Trophoblast cell (in vitro differentiated cells and primary cell): ENCODE measurements at regions not wholly inside any gene's neighbourhood (a gene's known extent, or its start where the extent isn't known, plus 50 kb on each side); places are given as distances from the start of the nearest gene placed in this dataset.
A peak's percentile ranks its signal among the peaks of the same experiment; 100 is the strongest.

Source experiments
- DNase-seq, 2 donors: peaks; one replicate each; pipeline ENCODE4 v3.0.0-alpha.2; 2016
- H2AFZ ChIP-seq: 2 replicates; pipeline ENCODE4 v1.6.1; 2013; ENCODE audit warnings: low read length, moderate library complexity, mild to moderate bottlenecking; ENCODE audit not compliant: insufficient read depth, poor library complexity
- H2AK5ac ChIP-seq: 2 replicates; pipeline ENCODE4 v1.6.1; 2013; ENCODE audit warnings: mild to moderate bottlenecking, low read length
- H2BK120ac ChIP-seq: 2 replicates; pipeline ENCODE4 v1.6.1; 2013; ENCODE audit warnings: low read length, mild to moderate bottlenecking, moderate library complexity; ENCODE audit not compliant: insufficient read depth, poor library complexity
- H2BK12ac ChIP-seq: 2 replicates; pipeline ENCODE4 v1.6.1; 2013; ENCODE audit warnings: mild to moderate bottlenecking, low read length, moderate library complexity
- H2BK5ac ChIP-seq: 2 replicates; pipeline ENCODE4 v1.6.1; 2013; ENCODE audit warnings: low read length, low read depth, moderate library complexity, mild to moderate bottlenecking; ENCODE audit not compliant: poor library complexity
- H3K14ac ChIP-seq: 2 replicates; pipeline ENCODE4 v1.6.1; 2013; ENCODE audit warnings: mild to moderate bottlenecking, low read length
- H3K18ac ChIP-seq: 2 replicates; pipeline ENCODE4 v1.6.1; 2013; ENCODE audit warnings: mild to moderate bottlenecking, low read length
- H3K23ac ChIP-seq: 2 replicates; pipeline ENCODE4 v1.6.1; 2013; ENCODE audit warnings: low read length
- H3K27ac ChIP-seq: 2 replicates; pipeline ENCODE4 v1.5.1; 2013; ENCODE audit warnings: low read depth, mild to moderate bottlenecking, inconsistent platforms, low read length, moderate library complexity
- H3K27me3 ChIP-seq: 2 replicates; pipeline ENCODE4 v1.6.1; 2013; ENCODE audit warnings: inconsistent platforms, mild to moderate bottlenecking, low read length, moderate library complexity; ENCODE audit not compliant: insufficient read depth
- H3K36me3 ChIP-seq, 2 experiments: 1 replicate in 1 of 2; 2 replicates in 1 of 2; pipeline ENCODE4 v1.6.1; 2013; ENCODE audit warnings: low read length in 2 of 2, mild to moderate bottlenecking in 2 of 2, moderate library complexity in 1 of 2; ENCODE audit not compliant: insufficient read depth in 2 of 2, control insufficient read depth in 1 of 2
- H3K4ac ChIP-seq: 2 replicates; pipeline ENCODE4 v1.6.1; 2013; ENCODE audit warnings: low read depth, mild to moderate bottlenecking, low read length, moderate library complexity
- H3K4me1 ChIP-seq, 2 experiments: 1 replicate in 1 of 2; 2 replicates in 1 of 2; pipeline ENCODE4 v1.6.1; 2013; ENCODE audit warnings: low read length in 2 of 2, mild to moderate bottlenecking in 2 of 2, moderate library complexity in 1 of 2; ENCODE audit not compliant: insufficient read depth in 2 of 2, control insufficient read depth in 1 of 2
- H3K4me2 ChIP-seq: 2 replicates; pipeline ENCODE4 v1.6.1; 2013; ENCODE audit warnings: inconsistent platforms, mild to moderate bottlenecking, low read length, moderate library complexity
- H3K4me3 ChIP-seq: 2 replicates; pipeline ENCODE4 v1.5.1; 2013; ENCODE audit warnings: mild to moderate bottlenecking, low read depth, low read length, inconsistent platforms
- H3K79me1 ChIP-seq: one replicate; pipeline ENCODE4 v1.6.1; 2013; ENCODE audit warnings: low read length
- H3K79me2 ChIP-seq: 2 replicates; pipeline ENCODE4 v1.6.1; 2013; ENCODE audit warnings: low read length, mild to moderate bottlenecking; ENCODE audit not compliant: control insufficient read depth, insufficient read depth, poor library complexity
- H3K9ac ChIP-seq: 2 replicates; pipeline ENCODE4 v1.6.1; 2013; ENCODE audit warnings: mild to moderate bottlenecking, low read length
- H3K9me3 ChIP-seq: 2 replicates; pipeline ENCODE4 v1.6.1; 2013; ENCODE audit warnings: low read depth, mild to moderate bottlenecking, control low read depth, inconsistent platforms, low read length; ENCODE audit not compliant: insufficient read depth
- H4K12ac ChIP-seq: 2 replicates; pipeline ENCODE4 v1.6.1; 2013; ENCODE audit warnings: low read depth, mild to moderate bottlenecking, low read length, moderate library complexity
- H4K8ac ChIP-seq: 2 replicates; pipeline ENCODE4 v1.6.1; 2013; ENCODE audit warnings: low read depth, mild to moderate bottlenecking, low read length, moderate library complexity
- H4K91ac ChIP-seq: one replicate; pipeline ENCODE4 v1.6.1; 2013; ENCODE audit warnings: low read depth, mild to moderate bottlenecking, low read length, moderate library complexity
- WGBS: extraction: QIAGEN DNeasy Blood & Tissue Kit; methylation state at CpG from one replicate; pipeline ENCODE4 v1.1.7; 2013; ENCODE audit warnings: missing lambda C conversion rate; ENCODE audit not compliant: insufficient read length, insufficient coverage; ENCODE audit errors: extremely low coverage; 5-methylcytosine and 5-hydroxymethylcytosine counted together

- H3K14ac ChIP-seq, result peak overlapping the region; percentile 13
- no peaks in the 10 kb centered on the region for H3K27me3 ChIP-seq
- no peak overlapping the region for H2BK5ac ChIP-seq
- H3K9me3 ChIP-seq, result no peaks in the 10 kb centered on the region
- no peak for DNase-seq
- H3K4me2 ChIP-seq, result no peak overlapping the region
- peaks cover 9 to 13% of the 10 kb centered on the region in 2 experiments for H3K4me1 ChIP-seq
- no peak overlapping the region for H4K12ac ChIP-seq
- peak overlapping the region; percentile 23 for H2AK5ac ChIP-seq
- no peak overlapping the region for H3K4ac ChIP-seq
- H3K79me2 ChIP-seq, result peaks cover 1% of the 10 kb centered on the region
- no peak overlapping the region for H2AFZ ChIP-seq
- H3K18ac ChIP-seq, result no peak overlapping the region
- peak overlapping the region; percentile 5 for H2BK120ac ChIP-seq
- H3K9ac ChIP-seq, result no peak overlapping the region
- peak overlapping the region; percentile 50 for H4K91ac ChIP-seq
- peak overlapping the region; percentile 78 for H2BK12ac ChIP-seq
- no CpG with 5 or more reads among the region's 9 CpGs for WGBS
- H3K4me3 ChIP-seq, result no peak overlapping the region
- H3K36me3 ChIP-seq, result no peaks in the 10 kb centered on the region
- H3K27ac ChIP-seq, result no peak overlapping the region
- H3K79me1 ChIP-seq, result peaks cover 31% of the 10 kb centered on the region
- H3K23ac ChIP-seq, result no peak overlapping the region
- no peak overlapping the region for H4K8ac ChIP-seq
Observed at GRCh38 chr3:25153136-25153535, 274.9 kb upstream of the RARB start.

GRCh38 chr3:25153561-25153960 is 274.5 kb upstream of the RARB start:
- no peak overlapping the region for H4K12ac ChIP-seq
- no peak overlapping the region for H2BK12ac ChIP-seq
- H3K4me1 ChIP-seq, result peaks cover 9 to 13% of the 10 kb centered on the region in 2 experiments
- no peak overlapping the region for H3K4me2 ChIP-seq
- WGBS, result no CpG with 5 or more reads among the region's 1 CpG
- no peak overlapping the region for H3K18ac ChIP-seq
- peaks cover 1% of the 10 kb centered on the region for H3K79me2 ChIP-seq
- peaks cover 30% of the 10 kb centered on the region for H3K79me1 ChIP-seq
- no peak overlapping the region for H3K4me3 ChIP-seq
- no peak overlapping the region for H3K23ac ChIP-seq
- H2AFZ ChIP-seq, result no peak overlapping the region
- no peak overlapping the region for H3K14ac ChIP-seq
- no peaks in the 10 kb centered on the region for H3K27me3 ChIP-seq
- H3K27ac ChIP-seq, result no peak overlapping the region
- no peak overlapping the region for H4K8ac ChIP-seq
- H2BK5ac ChIP-seq, result no peak overlapping the region
- H3K4ac ChIP-seq, result no peak overlapping the region
- no peak overlapping the region for H4K91ac ChIP-seq
- H3K36me3 ChIP-seq, result no peaks in the 10 kb centered on the region
- H3K9me3 ChIP-seq, result no peaks in the 10 kb centered on the region
- no peak overlapping the region for H2AK5ac ChIP-seq
- no peak overlapping the region for H3K9ac ChIP-seq
- peak overlapping the region; percentile 73 for H2BK120ac ChIP-seq
- no peak for DNase-seq

- Histone ChIP-seq H3K27ac (peak overlapping the region; percentile 83), H3K18ac (no peak overlapping the region), H4K12ac (no peak overlapping the region), H4K91ac (peak overlapping the region; percentile 88), H3K4ac (peak overlapping the region; percentile 24), H3K14ac (peak overlapping the region; percentile 33), H2BK5ac (peak overlapping the region; percentile 81), H3K79me1 (peaks cover 31% of the 10 kb centered on the region), H3K4me1 (peaks cover 6 to 8% of the 10 kb centered on the region in 2 experiments), H3K9ac (peak overlapping the region; percentile 52), H3K4me3 (no peak overlapping the region), H2AFZ (no peak overlapping the region), H2BK12ac (peak overlapping the region; percentile 91), H3K4me2 (no peak overlapping the region), H4K8ac (peak overlapping the region; percentile 31), H3K9me3 (no peaks in the 10 kb centered on the region), H2BK120ac (peak overlapping the region; percentile 95), H3K27me3 (no peaks in the 10 kb centered on the region), H3K23ac (no peak overlapping the region), H3K79me2 (peaks cover under 1% of the 10 kb centered on the region), H2AK5ac (peak overlapping the region; percentile 56), H3K36me3 (no peaks in the 10 kb centered on the region)
- DNase-seq, result no peak
- WGBS, result no CpG with 5 or more reads among the region's 4 CpGs
Observed at GRCh38 chr3:25155652-25156471, 272.2 kb upstream of the RARB start.

GRCh38 chr3:25156626-25157025 is 271.4 kb upstream of the RARB start:
- no peak overlapping the region for H3K14ac ChIP-seq
- H3K18ac ChIP-seq, result no peak overlapping the region
- no peak overlapping the region for H4K91ac ChIP-seq
- no peak overlapping the region for H3K23ac ChIP-seq
- H3K27ac ChIP-seq, result peak overlapping the region; percentile 83
- no peak overlapping the region for H3K9ac ChIP-seq
- H2AK5ac ChIP-seq, result no peak overlapping the region
- no peak overlapping the region for H2BK5ac ChIP-seq
- no peak overlapping the region for H3K4ac ChIP-seq
- no peaks in the 10 kb centered on the region for H3K36me3 ChIP-seq
- no peaks in the 10 kb centered on the region for H3K27me3 ChIP-seq
- H2BK120ac ChIP-seq, result no peak overlapping the region
- peak; percentile 51 to 71 for DNase-seq
- H3K4me2 ChIP-seq, result no peak overlapping the region
- WGBS, result no CpG with 5 or more reads among the region's 5 CpGs
- no peaks in the 10 kb centered on the region for H3K79me2 ChIP-seq
- H3K4me1 ChIP-seq, result peaks cover 6% of the 10 kb centered on the region in 2 experiments
- H4K12ac ChIP-seq, result no peak overlapping the region
- H3K79me1 ChIP-seq, result peaks cover 28% of the 10 kb centered on the region
- no peak overlapping the region for H2BK12ac ChIP-seq
- no peak overlapping the region for H4K8ac ChIP-seq
- no peak overlapping the region for H3K4me3 ChIP-seq
- H3K9me3 ChIP-seq, result no peaks in the 10 kb centered on the region
- H2AFZ ChIP-seq, result no peak overlapping the region
